Naive thymus-derived CD4-positive, alpha-beta T cell (primary cell): ENCODE measurements at regions not wholly inside any gene's neighbourhood (a gene's known extent, or its start where the extent isn't known, plus 50 kb on each side); places are given as distances from the start of the nearest gene placed in this dataset.
"Not testable (repeated sequence)": the region's sequence is repeated elsewhere in the genome, so short reads cannot be mapped to it uniquely, and the experiment has no call there.

ENCODE experiments used
- ATAC-seq: fragments of 150-1000 bp; cut with Tn5 transposase; 2 replicates; pipeline ENCODE4 v1.10.0; 2021; ENCODE audit warnings: mild to moderate bottlenecking, moderate library complexity
- CTCF ChIA-PET: fragments of 350-600 bp; sonication (Branson Sonifier 250); formaldehyde crosslinking; loops from one replicate; lab custom pipeline; 2021; ENCODE audit warnings: antibody characterized with exemption; lab: Charles Lee
- POLR2A ChIA-PET: fragments of 350-600 bp; sonication (Branson Sonifier 250); formaldehyde crosslinking; loops from one replicate; lab custom pipeline; 2021; ENCODE audit warnings: antibody characterized with exemption, inconsistent platforms; lab: Charles Lee
- DNase-seq, 9 donors: peaks; one replicate each; pipeline versions ENCODE4 v3.0.0 to v3.0.0-alpha.2; 2020 to 2022; ENCODE audit warnings: mixed read lengths in 1 of 9
- H3K27ac ChIP-seq: one replicate; pipeline ENCODE4 v1.7.0; 2013; ENCODE audit warnings: mild to moderate bottlenecking, low read depth, low read length, moderate library complexity
- H3K27me3 ChIP-seq, 2 donors: one replicate each; pipeline ENCODE4 v1.7.0; 2013; ENCODE audit warnings: low read length in 2 of 2, mild to moderate bottlenecking in 2 of 2, moderate library complexity in 2 of 2; ENCODE audit not compliant: control insufficient read depth in 2 of 2, insufficient read depth in 2 of 2
- H3K36me3 ChIP-seq, 3 experiments: 1 replicate in 2 of 3; 2 replicates in 1 of 3; pipeline ENCODE4 v1.7.0; 2013; ENCODE audit warnings: low read length in 3 of 3, mild to moderate bottlenecking in 3 of 3, moderate library complexity in 1 of 3; ENCODE audit not compliant: insufficient read depth in 3 of 3, control insufficient read depth in 2 of 3
- H3K4me1 ChIP-seq, 2 donors: one replicate each; pipeline ENCODE4 v1.7.0; 2013; ENCODE audit warnings: low read length in 2 of 2, mild to moderate bottlenecking in 2 of 2, moderate library complexity in 1 of 2; ENCODE audit not compliant: control insufficient read depth in 2 of 2, insufficient read depth in 2 of 2
- H3K4me3 ChIP-seq: 2 replicates; pipeline ENCODE4 v1.7.0; 2013; ENCODE audit warnings: mild to moderate bottlenecking, low read length
- H3K9me3 ChIP-seq, 3 experiments: 1 replicate in 2 of 3; 2 replicates in 1 of 3; pipeline ENCODE4 v1.7.0; 2013; ENCODE audit warnings: low read length in 3 of 3; ENCODE audit not compliant: control insufficient read depth in 2 of 3
- H3K27ac Mint-ChIP-seq, 9 donors: one replicate each; pipeline ENCODE4 v1.8.0; 2020 to 2022; ENCODE audit warnings: mixed read lengths in 9 of 9, mild to moderate bottlenecking in 8 of 9, moderate library complexity in 5 of 9, inconsistent platforms in 2 of 9
- H3K27me3 Mint-ChIP-seq, 5 donors: one replicate each; pipeline ENCODE4 v1.8.0; 2021 to 2022; ENCODE audit warnings: mixed read lengths in 5 of 5, mild to moderate bottlenecking in 1 of 5
- H3K36me3 Mint-ChIP-seq, 5 donors: one replicate each; pipeline ENCODE4 v1.8.0; 2020 to 2022; ENCODE audit warnings: mixed read lengths in 5 of 5, mild to moderate bottlenecking in 3 of 5, inconsistent platforms in 1 of 5
- H3K4me1 Mint-ChIP-seq, 7 donors: one replicate each; pipeline ENCODE4 v1.8.0; 2020 to 2022; ENCODE audit warnings: mixed read lengths in 7 of 7, mild to moderate bottlenecking in 3 of 7, inconsistent platforms in 1 of 7
- H3K4me3 Mint-ChIP-seq, 10 donors: one replicate each; pipeline ENCODE4 v1.8.0; 2020 to 2022; ENCODE audit warnings: mild to moderate bottlenecking in 10 of 10, mixed read lengths in 10 of 10, moderate library complexity in 6 of 10, inconsistent platforms in 2 of 10
- H3K9me3 Mint-ChIP-seq, 11 donors: one replicate each; pipeline ENCODE4 v1.8.0; 2020 to 2022; ENCODE audit warnings: mixed read lengths in 11 of 11, mild to moderate bottlenecking in 4 of 11, inconsistent platforms in 1 of 11, moderate library complexity in 1 of 11
- intact Hi-C, 2 donors: fragments of 100-400 bp; cut with micrococcal nuclease; formaldehyde crosslinking; loops; one replicate each; pipeline ENCODE4 v1.15.1; 2023

GRCh38 chr22:48627966-48628365, 1199.7 kb downstream of the BRD1 start:
- H3K27ac Mint-ChIP-seq, result no peak overlapping the region
- no peak overlapping the region for H3K4me3 Mint-ChIP-seq
- DNase-seq (no peak), ATAC-seq (no peak)
- no peaks in the 10 kb centered on the region for H3K9me3 Mint-ChIP-seq
- POLR2A ChIA-PET, result no interaction called here
- CTCF ChIA-PET, result no interaction called here
- Histone ChIP-seq H3K4me1 (no peaks in the 10 kb centered on the region), H3K27me3 (no peaks in the 10 kb centered on the region), H3K4me3 (no peak overlapping the region), H3K27ac (no peak overlapping the region), H3K36me3 (no peaks in the 10 kb centered on the region), H3K9me3 (no peaks in the 10 kb centered on the region)
- H3K4me1 Mint-ChIP-seq, result peaks cover 0 to 3% (median 0%) of the 10 kb centered on the region in 7 donors
- peaks cover 0 to 14% (median 0%) of the 10 kb centered on the region in 5 donors for H3K27me3 Mint-ChIP-seq
- H3K36me3 Mint-ChIP-seq, result no peaks in the 10 kb centered on the region
- intact Hi-C loops, result no loop called here

GRCh38 chr22:48627203-48627602, 1200.5 kb downstream of the BRD1 start:
- Mint-ChIP-seq H3K36me3 (no peaks in the 10 kb centered on the region), H3K27me3 (peaks cover 0 to 14% (median 0%) of the 10 kb centered on the region in 5 donors), H3K27ac (no peak overlapping the region), H3K9me3 (no peaks in the 10 kb centered on the region), H3K4me1 (peaks cover 0 to 4% (median 0%) of the 10 kb centered on the region in 7 donors), H3K4me3 (no peak overlapping the region)
- CTCF ChIA-PET, result no interaction called here
- intact Hi-C loops, result no loop called here
- Histone ChIP-seq H3K9me3 (no peaks in the 10 kb centered on the region), H3K4me3 (no peak overlapping the region), H3K4me1 (no peaks in the 10 kb centered on the region), H3K36me3 (no peaks in the 10 kb centered on the region), H3K27me3 (no peaks in the 10 kb centered on the region), H3K27ac (no peak overlapping the region)
- ATAC-seq (no peak), DNase-seq (no peak)
- POLR2A ChIA-PET, result no interaction called here

GRCh38 chr22:48624401-48624800, 1203.3 kb downstream of the BRD1 start:
- Mint-ChIP-seq H3K36me3 (no peaks in the 10 kb centered on the region), H3K4me3 (no peak overlapping the region), H3K27ac (no peak overlapping the region), H3K4me1 (peaks cover 0 to 5% (median 0%) of the 10 kb centered on the region in 7 donors), H3K9me3 (peaks cover 0 to 3% (median 0%) of the 10 kb centered on the region in 11 donors), H3K27me3 (peaks cover 0 to 14% (median 0%) of the 10 kb centered on the region in 5 donors)
- intact Hi-C loops, result no loop called here
- no peak overlapping the region for H3K27ac ChIP-seq
- DNase-seq, result no peak
- H3K4me3 ChIP-seq, result no peak overlapping the region
- no peaks in the 10 kb centered on the region for H3K27me3 ChIP-seq
- no peaks in the 10 kb centered on the region for H3K9me3 ChIP-seq
- ChIA-PET POLR2A (no interaction called here), CTCF (no interaction called here)
- no peak for ATAC-seq
- no peaks in the 10 kb centered on the region for H3K4me1 ChIP-seq
- no peaks in the 10 kb centered on the region for H3K36me3 ChIP-seq

- ATAC-seq (no peak), DNase-seq (no peak)
- Mint-ChIP-seq H3K4me3 (no peak overlapping the region), H3K36me3 (no peaks in the 10 kb centered on the region), H3K27me3 (peaks cover 0 to 14% (median 0%) of the 10 kb centered on the region in 5 donors), H3K27ac (no peak overlapping the region), H3K9me3 (peaks cover 0 to 3% (median 0%) of the 10 kb centered on the region in 11 donors), H3K4me1 (peaks cover 0 to 5% (median 0%) of the 10 kb centered on the region in 7 donors)
- Histone ChIP-seq H3K4me3 (no peak overlapping the region), H3K9me3 (no peaks in the 10 kb centered on the region), H3K36me3 (no peaks in the 10 kb centered on the region), H3K27me3 (no peaks in the 10 kb centered on the region), H3K4me1 (no peaks in the 10 kb centered on the region), H3K27ac (no peak overlapping the region)
- POLR2A ChIA-PET, result no interaction called here
- CTCF ChIA-PET, result no interaction called here
- intact Hi-C loops, result no loop called here
Measured at GRCh38 chr22:48622891-48623545, 1204.7 kb downstream of the BRD1 start.

- intact Hi-C loops, result no loop called here
- POLR2A ChIA-PET, result no interaction called here
- H3K4me3 Mint-ChIP-seq, result no peak overlapping the region
Measured at GRCh38 chr22:48621085-48621484, 1206.6 kb downstream of the BRD1 start.

GRCh38 chr22:48620460-48620859, 1207.2 kb downstream of the BRD1 start:
- H3K9me3 Mint-ChIP-seq, intact Hi-C loops, ATAC-seq, H3K4me3 ChIP-seq, H3K27ac ChIP-seq, H3K27me3 ChIP-seq, H3K4me1 ChIP-seq, POLR2A ChIA-PET, H3K36me3 ChIP-seq, H3K36me3 Mint-ChIP-seq, CTCF ChIA-PET, H3K27ac Mint-ChIP-seq, H3K9me3 ChIP-seq, H3K4me1 Mint-ChIP-seq, H3K27me3 Mint-ChIP-seq, H3K4me3 Mint-ChIP-seq, DNase-seq: not testable (repeated sequence)

More at GRCh38 chr22:48621085-48621484, 1206.6 kb downstream of the BRD1 start:
- Mint-ChIP-seq H3K4me1 (peaks cover 0 to 1% (median 0%) of the 10 kb centered on the region in 7 donors), H3K27me3 (peaks cover 0 to 4% (median 0%) of the 10 kb centered on the region in 5 donors), H3K36me3 (no peaks in the 10 kb centered on the region), H3K9me3 (peaks cover 0 to 3% (median 0%) of the 10 kb centered on the region in 11 donors), H3K27ac (no peak overlapping the region)
- no peaks in the 10 kb centered on the region for H3K4me1 ChIP-seq
- H3K27ac ChIP-seq, result no peak overlapping the region
- CTCF ChIA-PET, result no interaction called here
- no peak overlapping the region for H3K4me3 ChIP-seq
- H3K36me3 ChIP-seq, result no peaks in the 10 kb centered on the region
- no peaks in the 10 kb centered on the region for H3K9me3 ChIP-seq
- ATAC-seq (no peak), DNase-seq (no peak)
- no peaks in the 10 kb centered on the region for H3K27me3 ChIP-seq

GRCh38 chr22:48619721-48620120, 1208.0 kb downstream of the BRD1 start:
- POLR2A ChIA-PET, result no interaction called here

More at GRCh38 chr22:48619721-48620120, 1208.0 kb downstream of the BRD1 start:
- no peak overlapping the region for H3K4me3 ChIP-seq
- no peaks in the 10 kb centered on the region for H3K36me3 ChIP-seq
- H3K27me3 ChIP-seq, result no peaks in the 10 kb centered on the region
- H3K9me3 Mint-ChIP-seq, result peaks cover 0 to 3% (median 0%) of the 10 kb centered on the region in 11 donors
- ATAC-seq (no peak), DNase-seq (no peak)
- no peaks in the 10 kb centered on the region for H3K9me3 ChIP-seq
- no peak overlapping the region for H3K27ac Mint-ChIP-seq
- intact Hi-C loops, result no loop called here
- H3K4me1 Mint-ChIP-seq, result peaks cover 0 to 1% (median 0%) of the 10 kb centered on the region in 7 donors
- no peaks in the 10 kb centered on the region for H3K4me1 ChIP-seq
- no peaks in the 10 kb centered on the region for H3K27me3 Mint-ChIP-seq
- CTCF ChIA-PET, result no interaction called here
- no peak overlapping the region for H3K27ac ChIP-seq
- no peak overlapping the region for H3K4me3 Mint-ChIP-seq
- H3K36me3 Mint-ChIP-seq, result no peaks in the 10 kb centered on the region
